OCI-LY7 (cell line): ENCODE measurements at regions not wholly inside any gene's neighbourhood (a gene's known extent, or its start where the extent isn't known, plus 50 kb on each side); places are given as distances from the start of the nearest gene placed in this dataset.

ENCODE experiments used
- EZH2phosphoT487 ChIP-seq: fragments of 200-600 bp; sonication (generic); IDR thresholded peaks from 2 replicates; pipeline ENCODE4 v1.6.1; 2018; ENCODE audit warnings: low read depth, borderline replicate concordance, mild to moderate bottlenecking, mixed run types, antibody characterized with exemption, low read length, moderate library complexity, mixed read lengths
- TF ChIP-seq, protein P1 (sequence below): fragments of 200-600 bp; sonication (generic); conservative IDR thresholded peaks from 2 replicates; pipeline ENCODE4 v1.5.1; 2014; ENCODE audit warnings: mild to moderate bottlenecking, antibody characterized with exemption, low read length, moderate library complexity, mixed read lengths

DNA sequence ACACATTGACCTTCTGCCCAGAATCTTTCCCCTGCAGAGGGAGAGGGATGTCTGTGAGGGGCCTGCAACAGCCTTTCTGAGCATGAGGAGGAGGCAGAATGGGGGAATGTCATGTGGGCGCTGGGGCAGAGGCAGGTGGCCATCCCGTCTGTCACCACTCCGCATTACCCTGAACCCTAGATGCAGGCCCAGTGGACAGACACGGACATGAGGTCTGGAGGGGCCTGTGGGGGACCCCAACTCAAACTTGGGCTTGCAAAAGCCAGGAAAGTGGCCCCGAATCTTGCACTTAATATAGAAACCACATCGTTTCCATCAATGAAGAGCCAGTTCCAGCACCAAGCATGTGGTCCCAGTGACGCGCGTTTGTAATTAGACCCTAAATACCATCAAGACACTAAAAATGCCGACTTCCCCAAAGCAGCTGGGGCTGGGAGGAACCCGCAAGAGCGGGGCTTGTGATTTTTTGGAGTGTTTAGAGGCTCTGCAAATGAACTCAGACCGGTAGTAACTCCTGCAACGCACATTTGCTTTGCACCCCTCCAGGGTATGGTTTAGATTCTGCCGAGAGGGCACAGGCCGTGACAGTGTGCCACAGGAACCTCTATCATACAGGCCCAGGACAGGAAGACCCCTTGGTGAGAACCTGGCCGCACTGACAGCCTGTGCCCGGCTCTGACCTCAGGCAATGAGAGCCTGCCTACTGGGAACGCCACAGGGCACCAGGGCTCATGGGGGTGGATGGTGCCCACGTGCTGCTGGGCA, 109.3 kb downstream of the CTTN start:
- TF ChIP-seq, protein P1, sequence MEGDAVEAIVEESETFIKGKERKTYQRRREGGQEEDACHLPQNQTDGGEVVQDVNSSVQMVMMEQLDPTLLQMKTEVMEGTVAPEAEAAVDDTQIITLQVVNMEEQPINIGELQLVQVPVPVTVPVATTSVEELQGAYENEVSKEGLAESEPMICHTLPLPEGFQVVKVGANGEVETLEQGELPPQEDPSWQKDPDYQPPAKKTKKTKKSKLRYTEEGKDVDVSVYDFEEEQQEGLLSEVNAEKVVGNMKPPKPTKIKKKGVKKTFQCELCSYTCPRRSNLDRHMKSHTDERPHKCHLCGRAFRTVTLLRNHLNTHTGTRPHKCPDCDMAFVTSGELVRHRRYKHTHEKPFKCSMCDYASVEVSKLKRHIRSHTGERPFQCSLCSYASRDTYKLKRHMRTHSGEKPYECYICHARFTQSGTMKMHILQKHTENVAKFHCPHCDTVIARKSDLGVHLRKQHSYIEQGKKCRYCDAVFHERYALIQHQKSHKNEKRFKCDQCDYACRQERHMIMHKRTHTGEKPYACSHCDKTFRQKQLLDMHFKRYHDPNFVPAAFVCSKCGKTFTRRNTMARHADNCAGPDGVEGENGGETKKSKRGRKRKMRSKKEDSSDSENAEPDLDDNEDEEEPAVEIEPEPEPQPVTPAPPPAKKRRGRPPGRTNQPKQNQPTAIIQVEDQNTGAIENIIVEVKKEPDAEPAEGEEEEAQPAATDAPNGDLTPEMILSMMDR: no peak
- no peak for TF ChIP-seq EZH2phosphoT487
